ENCODE measurements at regions not wholly inside any gene's neighbourhood (a gene's known extent, or its start where the extent isn't known, plus 50 kb on each side); places are given as distances from the start of the nearest gene placed in this dataset.

- no peak overlapping the region for H2AFZ ChIP-seq (ENCODE audit: low read depth, low read length)
- peaks cover 17% of the 10 kb centered on the region for H3K27me3 ChIP-seq (ENCODE audit: insufficient read depth, low read depth, low read length)
- H3K9me2 ChIP-seq (ENCODE audit: insufficient read depth, low read length), result no peaks in the 10 kb centered on the region
- H4K20me1 ChIP-seq (ENCODE audit: insufficient read depth), result no peaks in the 10 kb centered on the region
- H3K4me2 ChIP-seq (ENCODE audit: low read length), result no peak overlapping the region
- H3K27ac ChIP-seq (ENCODE audit: low read length), result no peak overlapping the region
- TF ChIP-seq RAD21 (conservative IDR thresholded peaks at IDR 0.05), result no peak
- TF ChIP-seq REST (IDR thresholded peaks at IDR 0.05; ENCODE audit: borderline replicate concordance), result no peak
- no peak for TF ChIP-seq SMC3 (conservative IDR thresholded peaks at IDR 0.05; ENCODE audit: poor library complexity)
- TF ChIP-seq POLR2AphosphoS5 (IDR thresholded peaks at IDR 0.05), result no peak
- TF ChIP-seq MXI1 (conservative IDR thresholded peaks at IDR 0.05; ENCODE audit: poor library complexity, severe bottlenecking), result no peak
- no peak for TF ChIP-seq TAF1 (IDR thresholded peaks at IDR 0.05; ENCODE audit: low read depth)
- TF ChIP-seq CTCF (IDR thresholded peaks at IDR 0.05; ENCODE audit: poor library complexity, severe bottlenecking), result no peak
- no peak for TF ChIP-seq EZH2 (IDR thresholded peaks at IDR 0.05; ENCODE audit: borderline replicate concordance, insufficient read depth, low read length, poor library complexity, severe bottlenecking)
- no peak for TF ChIP-seq EP300 (conservative IDR thresholded peaks at IDR 0.05; ENCODE audit: poor library complexity, severe bottlenecking)
- H3K9ac ChIP-seq (ENCODE audit: low read length), result no peak overlapping the region
- no peak overlapping the region for H3K4me3 ChIP-seq (ENCODE audit: low read length)
- H3K9me3 ChIP-seq (ENCODE audit: low read length), result no peaks in the 10 kb centered on the region
- H3K79me2 ChIP-seq (replicated peaks; ENCODE audit: insufficient read depth, low read length), result no peaks in the 10 kb centered on the region
- H3F3A ChIP-seq (ENCODE audit: insufficient read depth, low read length, poor library complexity, severe bottlenecking), result peaks cover 4% of the 10 kb centered on the region
- H3K36me3 ChIP-seq (ENCODE audit: insufficient read depth, low read length), result no peaks in the 10 kb centered on the region
Observed at GRCh38 chr5:117100176-117100575, 525.6 kb upstream of the SEMA6A start.

- Histone ChIP-seq H3K27ac (ENCODE audit: low read length) (no peak overlapping the region), H3K4me2 (ENCODE audit: low read length) (no peak overlapping the region), H3K9me2 (ENCODE audit: insufficient read depth, low read length) (no peaks in the 10 kb centered on the region), H3K79me2 (replicated peaks; ENCODE audit: insufficient read depth, low read length) (no peaks in the 10 kb centered on the region), H2AFZ (ENCODE audit: low read depth, low read length) (no peak overlapping the region), H3K9ac (ENCODE audit: low read length) (no peak overlapping the region), H3K9me3 (ENCODE audit: low read length) (peaks cover 4% of the 10 kb centered on the region), H3K4me3 (ENCODE audit: low read length) (no peak overlapping the region), H4K20me1 (ENCODE audit: insufficient read depth) (no peaks in the 10 kb centered on the region), H3F3A (ENCODE audit: insufficient read depth, low read length, poor library complexity, severe bottlenecking) (peaks cover 4% of the 10 kb centered on the region), H3K27me3 (ENCODE audit: insufficient read depth, low read depth, low read length) (peaks cover 17% of the 10 kb centered on the region), H3K36me3 (ENCODE audit: insufficient read depth, low read length) (no peaks in the 10 kb centered on the region)
- TF ChIP-seq REST (IDR thresholded peaks at IDR 0.05; ENCODE audit: borderline replicate concordance), result no peak
- TF ChIP-seq EZH2 (IDR thresholded peaks at IDR 0.05; ENCODE audit: borderline replicate concordance, insufficient read depth, low read length, poor library complexity, severe bottlenecking), result no peak
- TF ChIP-seq CTCF (IDR thresholded peaks at IDR 0.05; ENCODE audit: poor library complexity, severe bottlenecking), result no peak
Observed at GRCh38 chr5:117098094-117098493, 523.5 kb upstream of the SEMA6A start.
